Hippocampal formation (tissue), 2 donors: ENCODE measurements at regions not wholly inside any gene's neighbourhood (a gene's known extent, or its start where the extent isn't known, plus 50 kb on each side); places are given as distances from the start of the nearest gene placed in this dataset.

Experiments used
- DNase-seq, 2 donors: peaks; one replicate each; lab custom pipeline; 2025; lab: John Stamatoyannopoulos, UW

DNA sequence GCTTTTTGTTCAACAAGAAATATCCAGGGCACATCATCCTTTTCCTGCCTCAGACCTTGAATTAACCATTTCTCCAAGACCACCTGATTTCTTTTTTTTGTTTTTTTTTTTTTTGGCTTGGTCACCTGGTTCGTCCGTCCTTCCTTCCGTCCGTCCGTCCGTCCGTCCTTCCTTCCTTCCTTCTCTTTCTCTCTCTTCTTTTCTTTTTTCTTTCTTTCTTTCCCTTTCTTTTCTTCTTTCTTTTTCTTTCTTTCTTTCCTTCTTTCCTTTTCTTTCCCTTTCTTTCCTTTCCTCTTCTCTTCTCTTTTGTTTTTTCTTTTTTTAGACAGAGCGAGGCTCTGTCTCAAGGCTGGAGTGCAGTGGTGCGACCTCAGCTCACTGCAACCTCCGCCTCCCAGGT is 80.7 kb downstream of the TET3 start:
- DNase-seq, result no peak

DNA sequence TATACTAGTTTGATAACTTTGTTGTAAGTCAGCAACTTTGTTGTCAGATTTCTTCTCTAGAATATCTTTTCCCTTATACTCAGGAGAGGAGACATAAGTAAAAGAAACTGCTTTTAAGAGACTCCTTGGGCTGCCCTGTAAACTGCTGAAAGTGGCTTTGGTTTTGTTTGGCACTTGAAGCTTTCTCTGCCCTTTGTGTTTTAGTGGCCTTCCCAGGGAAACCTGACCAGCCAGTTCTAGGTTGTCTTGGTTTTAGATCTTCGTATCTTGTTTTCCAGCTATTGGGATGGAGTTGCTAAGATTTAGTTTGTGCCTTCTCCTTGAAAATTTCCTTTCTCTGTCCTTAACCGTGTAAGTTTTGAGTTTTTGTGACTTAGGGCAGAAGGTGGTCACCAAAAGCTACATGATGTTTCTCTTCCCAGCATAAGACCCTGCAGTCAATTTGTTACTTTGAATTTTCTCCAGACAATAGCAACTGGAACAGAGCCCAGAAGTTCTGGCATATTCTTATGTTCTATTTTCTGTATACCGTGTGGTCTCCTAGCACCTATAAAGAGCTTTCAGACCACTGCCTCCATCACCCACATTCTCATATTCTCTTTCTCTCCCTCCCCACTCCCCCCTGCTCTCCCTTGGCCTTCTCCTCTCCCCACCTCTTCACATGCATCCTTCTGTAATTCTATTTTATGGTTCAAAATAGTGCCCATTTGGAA is 81.1 kb downstream of the BOLA3 start:
- no peak for DNase-seq

GRCh38 chr2:74067221-74067747 is 80.4 kb downstream of the BOLA3 start:
- no peak for DNase-seq

GRCh38 chr2:74070991-74071390 is 76.7 kb downstream of the BOLA3 start:
- no peak for DNase-seq

DNA sequence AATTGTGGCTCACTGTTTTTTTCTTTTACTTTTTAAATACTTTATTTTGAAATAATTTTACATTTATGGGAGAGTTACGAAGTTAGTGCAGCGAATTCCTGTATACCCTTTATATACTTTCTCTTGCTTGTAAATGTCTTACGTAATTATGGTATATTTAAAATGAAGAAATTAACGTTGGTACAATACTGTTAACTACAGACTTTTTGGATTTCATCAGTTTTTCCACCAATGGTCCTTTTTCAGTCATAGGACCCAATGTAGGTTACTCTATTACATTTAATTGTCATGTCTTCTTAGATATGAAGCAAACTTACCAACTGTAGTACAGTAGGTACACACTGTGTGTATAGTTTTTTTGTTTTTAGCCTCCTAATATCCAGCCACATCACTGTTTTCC is 76.3 kb downstream of the BOLA3 start:
- DNase-seq, result no peak

GRCh38 chr2:74072565-74072964 is 75.1 kb downstream of the BOLA3 start:
- no peak for DNase-seq

DNA sequence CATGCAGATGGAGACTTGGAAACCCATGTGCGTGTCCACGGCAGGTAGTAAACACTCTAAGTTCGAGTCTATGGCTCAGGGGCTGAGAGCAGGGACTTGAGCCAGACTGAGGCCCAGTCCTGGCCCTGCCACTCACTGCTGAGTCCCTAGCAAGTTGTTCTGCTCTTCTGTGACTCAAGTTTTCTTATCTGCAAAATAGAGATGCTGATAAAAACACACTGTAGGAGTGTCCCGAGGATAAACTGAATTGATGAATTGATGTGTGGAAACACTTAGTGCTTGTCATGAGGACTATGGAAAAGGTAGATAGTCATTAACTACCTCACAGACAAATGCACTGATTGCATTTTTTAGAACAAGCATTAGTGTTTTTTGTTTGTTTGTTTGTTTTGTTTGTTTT is 73.2 kb downstream of the BOLA3 start:
- DNase-seq, result no peak

- no peak for DNase-seq
Observed at GRCh38 chr2:74076074-74076470, 71.6 kb downstream of the BOLA3 start.

DNA sequence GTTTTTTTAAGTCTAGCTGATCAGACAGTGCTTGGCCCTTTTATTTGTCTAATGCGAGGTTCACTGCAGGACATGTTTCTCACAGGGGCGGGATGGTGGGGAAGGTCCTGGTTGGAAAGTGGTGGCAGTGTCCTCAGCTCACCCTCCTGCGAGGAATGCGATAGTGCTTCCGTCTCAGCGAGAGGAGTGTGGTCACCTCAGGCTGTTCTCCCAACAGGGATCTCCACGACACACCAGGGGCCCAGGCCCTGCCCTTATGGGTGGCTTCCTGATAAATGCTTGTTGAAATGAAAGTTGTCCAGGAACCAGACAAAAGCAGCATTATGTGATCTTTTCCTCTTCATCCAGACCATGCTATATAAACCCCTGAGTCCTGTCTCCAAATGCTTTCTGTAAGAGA is 70.1 kb downstream of the BOLA3 start:
- DNase-seq, result no peak

GRCh38 chr2:74078466-74078865 is 69.2 kb downstream of the BOLA3 start:
- DNase-seq, result no peak

DNA sequence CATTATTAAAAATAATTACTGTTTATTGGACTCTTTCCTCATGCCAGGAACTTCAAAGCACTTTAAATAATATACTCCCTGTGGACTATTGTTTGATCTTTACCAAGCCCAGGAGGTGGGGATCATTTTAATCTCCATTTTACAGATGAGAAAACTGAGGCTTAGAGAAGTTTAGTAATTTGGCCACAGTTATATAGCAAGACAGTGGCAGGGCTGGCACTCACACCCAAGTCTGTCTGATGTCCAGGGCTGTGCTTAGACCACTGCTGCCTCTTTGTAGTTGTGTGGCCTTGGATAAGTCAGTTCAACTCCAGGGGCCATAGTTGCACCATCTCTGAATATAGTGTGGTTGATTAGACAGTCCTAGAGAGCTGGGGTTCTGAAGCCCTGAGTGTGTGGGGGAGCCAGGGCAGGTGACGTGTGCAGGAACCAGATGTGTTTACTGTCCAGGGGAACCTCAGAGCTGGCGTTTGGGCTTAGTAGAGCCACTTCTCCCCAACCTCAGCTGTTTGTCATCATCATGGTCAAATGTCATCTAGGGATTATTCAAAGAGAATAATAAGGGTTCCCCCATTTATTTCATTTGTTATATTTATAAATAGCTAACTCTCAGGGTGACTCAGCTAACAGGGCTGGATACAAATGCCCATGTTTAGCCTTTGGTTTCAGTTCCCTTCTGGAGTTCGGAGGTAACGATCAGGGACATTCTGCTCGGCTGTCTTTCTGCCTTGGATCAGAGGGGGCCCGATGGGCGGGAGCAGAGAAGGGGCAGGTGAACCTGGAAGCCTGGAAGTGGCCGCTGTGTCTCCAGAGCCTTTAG is 68.0 kb downstream of the BOLA3 start:
- no peak for DNase-seq

DNA sequence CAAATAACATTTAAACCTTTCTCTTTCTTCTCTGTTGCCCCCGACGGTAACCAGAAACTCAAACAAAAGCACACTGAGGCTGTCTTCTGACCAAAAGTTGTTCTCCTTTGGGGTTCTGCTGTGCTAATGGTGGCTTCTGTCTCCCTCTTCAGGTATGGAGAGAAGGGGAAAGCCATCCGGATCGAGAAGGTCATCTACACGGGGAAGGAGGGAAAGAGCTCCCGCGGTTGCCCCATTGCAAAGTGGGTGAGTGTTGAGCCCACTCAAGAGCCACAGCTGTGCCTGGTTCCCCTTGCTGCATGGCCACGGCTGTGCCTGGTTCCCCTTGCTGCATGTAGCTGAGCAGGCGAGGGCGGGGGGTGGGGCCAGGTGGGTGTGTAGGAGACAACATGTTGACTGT is 67.4 kb downstream of the BOLA3 start:
- DNase-seq, result no peak

DNA sequence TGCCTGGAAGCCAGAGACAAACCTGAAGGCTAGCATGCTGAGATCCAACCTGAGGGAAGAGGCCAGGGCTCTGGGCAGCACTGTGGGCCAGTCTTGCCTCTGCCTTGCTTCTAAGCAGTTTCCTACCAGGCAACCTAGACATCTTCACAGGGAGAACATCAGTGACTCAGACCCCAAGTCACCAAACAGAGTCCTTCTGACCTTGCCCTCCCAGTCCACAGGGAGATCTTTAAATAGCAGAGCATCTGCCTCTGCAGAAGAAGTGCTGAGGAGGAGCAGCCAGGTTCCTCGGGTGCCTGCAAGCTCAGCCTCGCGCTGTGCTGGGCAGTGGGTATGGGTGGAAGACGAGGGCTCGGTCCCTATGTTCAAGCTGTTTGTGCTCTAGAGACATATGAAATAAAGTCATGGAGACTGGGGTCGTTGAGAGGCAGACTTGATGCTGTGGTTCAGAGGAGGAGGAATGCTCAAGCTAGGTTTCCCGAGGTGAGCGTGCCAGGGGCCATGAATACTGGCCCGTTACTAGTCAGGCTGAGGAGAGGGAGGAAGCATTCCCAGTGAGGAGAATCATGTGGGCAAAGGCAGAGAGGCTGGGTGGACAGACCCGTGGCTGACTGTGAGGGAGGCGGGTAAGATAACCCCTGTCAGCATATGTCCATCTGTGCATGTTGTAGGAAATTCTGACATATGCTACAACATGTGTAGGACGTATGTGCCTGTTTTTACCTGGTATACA is 66.5 kb downstream of the BOLA3 start:
- no peak for DNase-seq

GRCh38 chr2:74081763-74082110 is 66.0 kb downstream of the BOLA3 start:
- DNase-seq, result no peak

DNA sequence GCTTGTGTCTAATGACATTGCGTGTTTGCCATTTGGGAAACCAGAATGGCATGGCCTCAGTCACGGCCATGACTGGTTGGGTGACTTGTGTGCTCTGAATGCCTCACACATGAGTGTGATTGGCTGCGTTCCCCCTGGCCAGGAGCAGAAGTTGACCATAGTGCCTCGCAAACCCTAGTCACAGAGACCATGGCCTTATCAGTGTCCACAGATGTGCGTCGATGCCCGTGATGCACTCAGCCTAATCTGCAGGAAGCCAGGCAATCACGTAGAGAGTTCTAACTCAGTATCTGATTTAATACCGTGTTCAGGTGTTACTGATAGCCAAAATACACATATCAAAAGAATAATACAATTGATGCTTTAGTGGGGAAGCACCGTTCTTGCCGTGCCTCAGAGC is 64.0 kb downstream of the BOLA3 start:
- DNase-seq, result no peak
